H9 (cell line): ENCODE measurements at regions not wholly inside any gene's neighbourhood (a gene's known extent, or its start where the extent isn't known, plus 50 kb on each side); places are given as distances from the start of the nearest gene placed in this dataset.

Experiments
- DNase-seq: peaks from one replicate; pipeline ENCODE4 v3.0.0-alpha.2; 2017
- H2AFZ ChIP-seq: one replicate; pipeline ENCODE4 v1.6.1; 2013; ENCODE audit warnings: mild to moderate bottlenecking, low read length, control low read depth, moderate library complexity
- H2AK5ac ChIP-seq: 2 replicates; pipeline ENCODE4 v1.6.1; 2013; ENCODE audit warnings: low read length, control low read depth, mixed read lengths; ENCODE audit not compliant: insufficient read length
- H2BK120ac ChIP-seq: one replicate; pipeline ENCODE4 v1.6.1; 2013; ENCODE audit warnings: low read depth, mild to moderate bottlenecking, low read length, control low read depth, inconsistent platforms; ENCODE audit not compliant: poor library complexity, severe bottlenecking
- H2BK12ac ChIP-seq: 2 replicates; pipeline ENCODE4 v1.6.1; 2013; ENCODE audit warnings: low read length, control low read depth, mixed read lengths, low read depth; ENCODE audit not compliant: insufficient read length
- H2BK15ac ChIP-seq: 2 replicates; pipeline ENCODE4 v1.6.1; 2013; ENCODE audit warnings: low read depth, low read length, control low read depth
- H2BK20ac ChIP-seq: one replicate; pipeline ENCODE4 v1.6.1; 2013; ENCODE audit warnings: low read depth, mild to moderate bottlenecking, low read length, control low read depth, inconsistent platforms; ENCODE audit not compliant: poor library complexity, severe bottlenecking
- H2BK5ac ChIP-seq: 2 replicates; pipeline ENCODE4 v1.6.1; 2013; ENCODE audit warnings: low read length, control low read depth, mixed read lengths; ENCODE audit not compliant: insufficient read length
- H3K14ac ChIP-seq: 2 replicates; pipeline ENCODE4 v1.6.1; 2013; ENCODE audit warnings: low read length, control low read depth; ENCODE audit not compliant: insufficient read depth
- H3K18ac ChIP-seq: 2 replicates; pipeline ENCODE4 v1.6.1; 2013; ENCODE audit warnings: low read depth, mild to moderate bottlenecking, mixed read lengths, low read length, control low read depth; ENCODE audit not compliant: insufficient read length
- H3K23ac ChIP-seq: 2 replicates; pipeline ENCODE4 v1.6.1; 2013; ENCODE audit warnings: low read length, control low read depth, mixed read lengths, low read depth; ENCODE audit not compliant: insufficient read length
- H3K23me2 ChIP-seq: 2 replicates; pipeline ENCODE4 v1.6.1; 2013; ENCODE audit warnings: low read depth, mild to moderate bottlenecking, mixed read lengths, low read length, control low read depth; ENCODE audit not compliant: insufficient read length, poor library complexity, severe bottlenecking
- H3K27ac ChIP-seq: 2 replicates; pipeline ENCODE4 v1.5.1; 2013; ENCODE audit warnings: low read length, control low read depth, mixed read lengths, low read depth; ENCODE audit not compliant: insufficient read length
- H3K27me3 ChIP-seq: 2 replicates; pipeline ENCODE4 v1.6.1; 2013; ENCODE audit warnings: low read length, control low read depth, inconsistent platforms; ENCODE audit not compliant: insufficient read depth
- H3K4ac ChIP-seq: 2 replicates; pipeline ENCODE4 v1.6.1; 2013; ENCODE audit warnings: low read depth, mild to moderate bottlenecking, control low read depth, inconsistent platforms, low read length, moderate library complexity
- H3K4me1 ChIP-seq: 2 replicates; pipeline ENCODE4 v1.6.1; 2013; ENCODE audit warnings: low read length, control low read depth, inconsistent platforms; ENCODE audit not compliant: insufficient read depth
- H3K4me2 ChIP-seq: 2 replicates; pipeline ENCODE4 v1.6.1; 2013; ENCODE audit warnings: low read length, control low read depth, mixed read lengths; ENCODE audit not compliant: insufficient read length, insufficient read depth
- H3K56ac ChIP-seq: 2 replicates; pipeline ENCODE4 v1.6.1; 2013; ENCODE audit warnings: low read depth, mild to moderate bottlenecking, mixed read lengths, low read length, control low read depth; ENCODE audit not compliant: insufficient read length
- H3K79me1 ChIP-seq: 2 replicates; pipeline ENCODE4 v1.6.1; 2013; ENCODE audit warnings: low read depth, mild to moderate bottlenecking, moderate library complexity, low read length, control low read depth, inconsistent platforms; ENCODE audit not compliant: insufficient read depth, poor library complexity, severe bottlenecking
- H3K79me2 ChIP-seq: 2 replicates; pipeline ENCODE4 v1.6.1; 2013; ENCODE audit warnings: low read length, control low read depth, inconsistent platforms; ENCODE audit not compliant: insufficient read depth
- H3K9ac ChIP-seq: 2 replicates; pipeline ENCODE4 v1.6.1; 2013; ENCODE audit warnings: low read length, control low read depth, mixed read lengths; ENCODE audit not compliant: insufficient read length; ENCODE audit errors: extremely low read depth
- H3K9me3 ChIP-seq: one replicate; pipeline ENCODE4 v1.6.1; 2013; ENCODE audit warnings: low read depth, low read length, inconsistent platforms; ENCODE audit not compliant: control insufficient read depth
- H3T11ph ChIP-seq: one replicate; pipeline ENCODE4 v1.6.1; 2013; ENCODE audit warnings: mild to moderate bottlenecking, low read length, control low read depth, inconsistent platforms
- H4K20me1 ChIP-seq: one replicate; pipeline ENCODE4 v1.6.1; 2013; ENCODE audit not compliant: control insufficient read depth, insufficient read length, insufficient read depth
- H4K5ac ChIP-seq: 2 replicates; pipeline ENCODE4 v1.6.1; 2013; ENCODE audit warnings: low read depth, mild to moderate bottlenecking, mixed read lengths, low read length, control low read depth; ENCODE audit not compliant: insufficient read length
- H4K8ac ChIP-seq: replicated peaks from 2 replicates; pipeline ENCODE4 v1.6.1; 2013; ENCODE audit warnings: low read length, control low read depth, mixed read lengths, low read depth; ENCODE audit not compliant: insufficient read length
- H4K91ac ChIP-seq: 2 replicates; pipeline ENCODE4 v1.6.1; 2013; ENCODE audit warnings: low read depth, mild to moderate bottlenecking, moderate library complexity, mixed read lengths, low read length, control low read depth; ENCODE audit not compliant: insufficient read length
- H3K27ac Mint-ChIP-seq, 3 experiments: 2 replicates in 2 of 3; 3 replicates in 1 of 3; pipeline ENCODE4 v1.8.0; 2020 to 2021; ENCODE audit warnings: mixed read lengths in 3 of 3, mild to moderate bottlenecking in 1 of 3, moderate library complexity in 1 of 3
- H3K27me3 Mint-ChIP-seq: 2 replicates; pipeline ENCODE4 v1.8.0; 2021; ENCODE audit warnings: low read depth, mild to moderate bottlenecking, moderate library complexity, mixed read lengths
- H3K36me3 Mint-ChIP-seq, 3 experiments: 2 replicates in 2 of 3; 3 replicates in 1 of 3; pipeline ENCODE4 v1.8.0; 2020 to 2021; ENCODE audit warnings: low read depth in 3 of 3, mixed read lengths in 3 of 3; ENCODE audit not compliant: insufficient read depth in 1 of 3
- H3K4me1 Mint-ChIP-seq, 2 experiments: 2 replicates each; pipeline ENCODE4 v1.8.0; 2020; ENCODE audit warnings: mixed read lengths in 2 of 2
- H3K4me3 Mint-ChIP-seq, 2 experiments: 2 replicates in 1 of 2; 3 replicates in 1 of 2; pipeline ENCODE4 v1.8.0; 2020 to 2021; ENCODE audit warnings: mild to moderate bottlenecking in 2 of 2, mixed read lengths in 2 of 2, moderate library complexity in 1 of 2
- H3K9me3 Mint-ChIP-seq, 2 experiments: 2 replicates in 1 of 2; 3 replicates in 1 of 2; pipeline ENCODE4 v1.8.0; 2020; ENCODE audit warnings: mild to moderate bottlenecking in 2 of 2, mixed read lengths in 2 of 2, moderate library complexity in 1 of 2
- WGBS: extraction: QIAGEN DNeasy Blood & Tissue Kit; methylation state at CpG from one replicate; pipeline ENCODE4 v1.1.7; 2013; ENCODE audit warnings: missing lambda C conversion rate, low lambda C conversion rate, mixed read lengths; ENCODE audit not compliant: insufficient read length; ENCODE audit errors: extremely low coverage; 5-methylcytosine and 5-hydroxymethylcytosine counted together
- TF ChIP-seq, protein P1 (sequence below): fragments of 200-600 bp; sonication (generic); conservative IDR thresholded peaks from 3 replicates; pipeline ENCODE4 v1.8.0; 2021; ENCODE audit warnings: antibody characterized with exemption, mild to moderate bottlenecking

DNA sequence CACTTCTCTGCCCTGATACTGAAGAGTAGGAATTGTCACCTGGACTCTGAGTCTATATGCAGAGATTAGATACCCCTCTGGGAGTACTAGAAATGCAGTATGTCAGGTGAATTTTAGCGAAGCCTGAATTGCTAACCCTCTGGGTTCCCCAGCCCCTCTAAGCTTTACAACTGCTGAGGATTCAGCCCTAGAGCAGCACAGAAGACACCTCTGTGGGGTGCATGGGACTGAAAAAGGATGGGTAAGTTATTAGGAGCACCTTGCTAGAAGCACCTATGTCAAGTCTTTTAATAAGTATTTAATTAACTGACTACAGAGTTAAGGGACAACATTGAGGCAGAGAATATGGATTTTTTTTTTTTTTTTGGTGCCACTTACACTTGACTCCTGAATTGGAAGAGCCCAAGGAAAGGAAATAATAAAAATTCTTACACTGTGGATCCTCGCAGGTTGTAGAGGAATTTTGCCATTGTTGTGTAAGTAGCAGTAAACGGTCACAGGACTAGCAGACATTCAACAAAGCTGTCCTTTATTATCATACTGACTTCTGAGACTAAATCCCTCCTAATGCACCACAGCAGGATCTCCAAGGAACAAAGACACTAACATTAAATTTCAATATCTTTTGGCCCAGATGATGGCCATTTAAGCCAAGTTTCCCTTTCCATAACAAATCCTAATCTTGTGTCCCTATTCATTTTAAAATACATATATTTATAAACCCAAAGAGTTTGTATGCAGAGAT lies 253.2 kb downstream of the ANKRD50 start:
- H3K4me1 ChIP-seq: no peaks in the 10 kb centered on the region
- no CpG with 5 or more reads among the region's 3 CpGs for WGBS
- Mint-ChIP-seq H3K27me3 (peaks cover 3% of the 10 kb centered on the region; the same call in 1 of the 2 replicates), H3K4me3 (peak overlapping the region; percentile 18 to 50; a peak in 2 of 5 replicates), H3K36me3 (peaks cover 26 to 34% (median 27%) of the 10 kb centered on the region in 3 experiments), H3K9me3 (peaks cover 32 to 33% of the 10 kb centered on the region in 2 experiments), H3K27ac (peak overlapping the region; percentile 86 to 99 (median 98)), H3K4me1 (peaks cover 31 to 33% of the 10 kb centered on the region in 2 experiments)
- TF ChIP-seq, protein P1, sequence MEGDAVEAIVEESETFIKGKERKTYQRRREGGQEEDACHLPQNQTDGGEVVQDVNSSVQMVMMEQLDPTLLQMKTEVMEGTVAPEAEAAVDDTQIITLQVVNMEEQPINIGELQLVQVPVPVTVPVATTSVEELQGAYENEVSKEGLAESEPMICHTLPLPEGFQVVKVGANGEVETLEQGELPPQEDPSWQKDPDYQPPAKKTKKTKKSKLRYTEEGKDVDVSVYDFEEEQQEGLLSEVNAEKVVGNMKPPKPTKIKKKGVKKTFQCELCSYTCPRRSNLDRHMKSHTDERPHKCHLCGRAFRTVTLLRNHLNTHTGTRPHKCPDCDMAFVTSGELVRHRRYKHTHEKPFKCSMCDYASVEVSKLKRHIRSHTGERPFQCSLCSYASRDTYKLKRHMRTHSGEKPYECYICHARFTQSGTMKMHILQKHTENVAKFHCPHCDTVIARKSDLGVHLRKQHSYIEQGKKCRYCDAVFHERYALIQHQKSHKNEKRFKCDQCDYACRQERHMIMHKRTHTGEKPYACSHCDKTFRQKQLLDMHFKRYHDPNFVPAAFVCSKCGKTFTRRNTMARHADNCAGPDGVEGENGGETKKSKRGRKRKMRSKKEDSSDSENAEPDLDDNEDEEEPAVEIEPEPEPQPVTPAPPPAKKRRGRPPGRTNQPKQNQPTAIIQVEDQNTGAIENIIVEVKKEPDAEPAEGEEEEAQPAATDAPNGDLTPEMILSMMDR: no peak
- DNase-seq: no peak
- no peak overlapping the region for H2BK12ac ChIP-seq
- H3K27ac ChIP-seq: peak overlapping the region; percentile 91
- no peak overlapping the region for H2AK5ac ChIP-seq
- H2AFZ ChIP-seq: no peak overlapping the region
- H4K20me1 ChIP-seq: no peaks in the 10 kb centered on the region
- no peak overlapping the region for H3K23ac ChIP-seq
- no peak overlapping the region for H2BK15ac ChIP-seq
- H3K79me2 ChIP-seq: no peaks in the 10 kb centered on the region
- H3K18ac ChIP-seq: no peak overlapping the region
- H4K8ac ChIP-seq: no peak overlapping the region
- no peak overlapping the region for H4K91ac ChIP-seq
- no peaks in the 10 kb centered on the region for H3K23me2 ChIP-seq
- no peak overlapping the region for H3K4ac ChIP-seq
- no peak overlapping the region for H3K9ac ChIP-seq
- no peak overlapping the region for H2BK120ac ChIP-seq
- no peak overlapping the region for H3T11ph ChIP-seq
- no peak overlapping the region for H4K5ac ChIP-seq
- no peak overlapping the region for H3K14ac ChIP-seq
- H3K27me3 ChIP-seq: no peaks in the 10 kb centered on the region
- no peak overlapping the region for H2BK20ac ChIP-seq
- no peaks in the 10 kb centered on the region for H3K79me1 ChIP-seq
- peaks cover 9% of the 10 kb centered on the region for H3K9me3 ChIP-seq
- no peak overlapping the region for H3K56ac ChIP-seq
- H3K4me2 ChIP-seq: no peak overlapping the region
- H2BK5ac ChIP-seq: no peak overlapping the region
